GM13976 (cell line): ENCODE measurements at regions not wholly inside any gene's neighbourhood (a gene's known extent, or its start where the extent isn't known, plus 50 kb on each side); places are given as distances from the start of the nearest gene placed in this dataset.

Source experiments
- DNase-seq: peaks from one replicate; pipeline ENCODE4 v3.0.0; 2012; ENCODE audit warnings: low spot score
- in situ Hi-C: fragments of 300-500 bp; cut with MboI; formaldehyde crosslinking; loops from one replicate; pipeline ENCODE4 v1.12.0; 2022; ENCODE audit warnings: low sequenced_read_pairs, mixed read lengths, inconsistent platforms; ENCODE audit not compliant: unreplicated experiment
- TF ChIP-seq, protein P1 (sequence below): IDR thresholded peaks from 2 replicates; pipeline ENCODE4 v1.5.1; 2012; ENCODE audit warnings: borderline replicate concordance, mild to moderate bottlenecking; ENCODE audit not compliant: insufficient read depth; ENCODE audit errors: extremely low read depth, missing control alignments, control extremely low read depth

GRCh38 chr11:119861160-119861559 lies 132.2 kb upstream of the NECTIN1 start:
- no peak for DNase-seq
- TF ChIP-seq, protein P1, sequence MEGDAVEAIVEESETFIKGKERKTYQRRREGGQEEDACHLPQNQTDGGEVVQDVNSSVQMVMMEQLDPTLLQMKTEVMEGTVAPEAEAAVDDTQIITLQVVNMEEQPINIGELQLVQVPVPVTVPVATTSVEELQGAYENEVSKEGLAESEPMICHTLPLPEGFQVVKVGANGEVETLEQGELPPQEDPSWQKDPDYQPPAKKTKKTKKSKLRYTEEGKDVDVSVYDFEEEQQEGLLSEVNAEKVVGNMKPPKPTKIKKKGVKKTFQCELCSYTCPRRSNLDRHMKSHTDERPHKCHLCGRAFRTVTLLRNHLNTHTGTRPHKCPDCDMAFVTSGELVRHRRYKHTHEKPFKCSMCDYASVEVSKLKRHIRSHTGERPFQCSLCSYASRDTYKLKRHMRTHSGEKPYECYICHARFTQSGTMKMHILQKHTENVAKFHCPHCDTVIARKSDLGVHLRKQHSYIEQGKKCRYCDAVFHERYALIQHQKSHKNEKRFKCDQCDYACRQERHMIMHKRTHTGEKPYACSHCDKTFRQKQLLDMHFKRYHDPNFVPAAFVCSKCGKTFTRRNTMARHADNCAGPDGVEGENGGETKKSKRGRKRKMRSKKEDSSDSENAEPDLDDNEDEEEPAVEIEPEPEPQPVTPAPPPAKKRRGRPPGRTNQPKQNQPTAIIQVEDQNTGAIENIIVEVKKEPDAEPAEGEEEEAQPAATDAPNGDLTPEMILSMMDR, result no peak
- in situ Hi-C loops, result no loop called here

- DNase-seq, result no peak
- TF ChIP-seq, protein P1, result no peak
- in situ Hi-C loops, result no loop called here
Measured at GRCh38 chr11:119860561-119861094, 131.6 kb upstream of the NECTIN1 start.

DNA sequence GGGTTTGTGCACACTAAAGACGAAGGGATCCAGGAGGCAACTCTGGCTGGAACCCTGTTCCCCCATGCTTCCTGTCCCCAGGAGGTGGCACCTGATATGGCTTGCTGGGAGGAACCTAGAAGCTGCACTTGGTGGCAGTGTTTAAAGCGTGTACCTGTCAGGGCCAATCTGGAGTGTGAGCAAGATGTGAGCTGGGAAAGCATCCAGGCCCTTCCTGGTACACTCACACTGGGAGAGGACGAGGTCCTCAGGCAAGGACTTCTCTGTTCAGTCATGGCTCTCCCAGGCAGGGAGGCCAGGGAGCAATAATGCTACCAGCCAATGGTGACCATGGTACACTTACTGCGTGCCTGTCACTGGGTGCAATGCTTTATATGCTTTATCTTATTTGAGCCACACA lies 130.7 kb upstream of the NECTIN1 start:
- in situ Hi-C loops, result no loop called here
- no peak for DNase-seq
- TF ChIP-seq, protein P1, result no peak

- no peak for DNase-seq
- in situ Hi-C loops, result no loop called here
- TF ChIP-seq, protein P1, result no peak
Measured at GRCh38 chr11:119858288-119858687, 129.3 kb upstream of the NECTIN1 start.

DNA sequence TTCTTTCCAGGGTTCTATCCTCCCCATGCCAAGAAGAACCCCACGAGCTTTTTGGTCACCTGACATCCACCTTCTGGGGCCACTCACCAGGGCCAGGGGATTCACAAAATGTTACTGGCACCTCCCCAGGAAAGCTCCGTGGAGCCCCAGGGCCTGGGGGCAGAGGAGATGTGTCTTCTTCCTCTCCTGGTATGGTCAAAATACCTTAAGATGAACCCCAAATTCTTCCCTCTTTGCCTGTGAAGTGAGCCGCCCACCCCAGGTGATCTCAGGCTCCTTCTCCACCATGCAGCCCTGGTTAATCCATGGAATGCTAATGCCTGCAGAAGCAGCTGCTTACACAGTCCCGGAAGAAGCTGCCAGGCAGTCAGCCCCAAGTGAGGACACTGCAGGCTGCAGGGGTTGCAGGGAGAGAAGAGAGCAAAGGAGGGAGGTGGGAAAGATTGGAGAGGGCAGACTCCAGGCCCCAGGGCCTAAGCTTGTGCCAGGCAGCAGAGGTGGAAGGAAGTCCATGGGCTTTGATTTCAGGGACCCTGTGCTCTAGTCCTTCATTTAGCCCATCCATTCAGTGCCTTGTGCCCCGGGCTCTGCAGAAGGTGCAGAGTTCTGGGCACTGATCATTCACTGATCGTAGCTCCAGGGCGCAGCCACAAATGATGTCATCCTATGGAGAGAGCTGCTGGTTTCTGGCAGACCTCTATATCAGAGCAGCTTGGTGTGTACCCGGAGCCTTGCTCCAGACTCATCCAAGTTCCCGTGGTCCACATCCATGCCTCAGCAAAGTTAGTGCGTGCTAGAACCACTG lies 127.9 kb upstream of the NECTIN1 start:
- no peak for DNase-seq
- in situ Hi-C loops, result no loop called here
- TF ChIP-seq, protein P1, result no peak

DNA sequence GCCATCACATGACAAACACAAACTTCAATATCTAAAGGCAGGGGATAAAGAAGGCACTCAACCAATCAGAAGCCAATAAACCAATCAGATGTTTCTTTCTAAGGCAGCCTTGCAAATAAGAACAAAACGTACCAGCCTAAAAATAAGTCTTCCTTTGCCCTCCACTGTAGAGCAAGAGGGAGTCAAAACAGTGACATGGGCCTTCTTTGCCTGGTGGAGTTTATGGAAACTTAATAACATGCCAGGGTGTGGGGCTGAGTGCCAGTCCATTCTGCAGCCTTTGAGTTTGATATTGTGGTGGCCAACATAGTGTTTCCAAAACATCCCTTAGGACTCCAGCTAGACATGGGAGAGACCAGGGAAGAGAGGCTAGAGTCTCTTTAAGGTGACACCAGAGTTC lies 126.1 kb upstream of the NECTIN1 start:
- TF ChIP-seq, protein P1, result no peak
- in situ Hi-C loops, result no loop called here

DNA sequence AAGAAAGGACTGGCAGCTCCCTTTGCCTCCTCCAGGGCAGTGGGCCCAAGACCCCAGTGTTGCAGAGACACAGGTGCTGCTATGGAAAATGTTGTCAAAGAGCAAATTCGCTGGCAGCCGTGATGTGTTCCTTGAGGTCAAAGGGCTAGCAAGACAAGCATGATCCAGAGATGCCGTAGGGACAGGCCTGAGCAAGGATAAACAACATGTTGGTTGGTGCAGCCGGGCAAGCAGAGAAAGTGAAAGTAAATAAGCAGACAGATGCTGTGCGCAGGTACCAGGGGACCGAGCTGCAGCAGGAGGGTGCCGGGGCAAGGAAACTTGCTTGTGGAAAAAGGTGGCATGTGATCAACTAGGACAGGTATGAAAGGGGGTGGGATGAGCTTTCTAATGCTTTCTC lies 125.5 kb upstream of the NECTIN1 start:
- TF ChIP-seq, protein P1, result no peak
- no peak for DNase-seq
- in situ Hi-C loops, result no loop called here

More for the DNA sequence above, 126.1 kb upstream of the NECTIN1 start:
- no peak for DNase-seq
